IMR-90 (cell line): ENCODE measurements at regions not wholly inside any gene's neighbourhood (a gene's known extent, or its start where the extent isn't known, plus 50 kb on each side); places are given as distances from the start of the nearest gene placed in this dataset.

Source experiments
- ATAC-seq: fragments of 200-7000 bp; cut with Tn5 transposase; 2 replicates; pipeline ENCODE4 v1.9.1; 2020; ENCODE audit warnings: low read depth, mild to moderate bottlenecking, moderate library complexity
- BruUV-seq: library from RNA; stranded (reverse); fragments of 400-500 nt; replicated peaks from 2 replicates; lab custom pipeline; 2021; lab: Mats Ljungman, UMichigan
- CTCF ChIA-PET: fragments of 300-600 bp; formaldehyde crosslinking; extraction: SDS; loops from one replicate; lab custom pipeline; 2021; ENCODE audit warnings: antibody characterized with exemption; lab: Yijun Ruan, JAX
- POLR2A ChIA-PET: fragments of 300-600 bp; sonication (Branson Sonifier 250); formaldehyde crosslinking; loops from one replicate; lab custom pipeline; 2022; ENCODE audit warnings: antibody characterized with exemption; ENCODE audit not compliant: unreplicated experiment; lab: Charles Lee
- DNase-seq: peaks from one replicate; pipeline ENCODE4 v3.0.0; 2013
- H2AFZ ChIP-seq: replicated peaks from 2 replicates; pipeline ENCODE3; 2013; ENCODE audit warnings: low read length, mild to moderate bottlenecking; ENCODE audit not compliant: poor library complexity
- H2AK5ac ChIP-seq: 2 replicates; pipeline ENCODE4 v1.6.1; 2013; ENCODE audit warnings: low read depth, low read length, inconsistent platforms
- H2AK9ac ChIP-seq: replicated peaks from 2 replicates; pipeline ENCODE3; 2013; ENCODE audit warnings: mild to moderate bottlenecking, low read depth, low read length, moderate library complexity; ENCODE audit not compliant: poor library complexity
- H2BK120ac ChIP-seq: 2 replicates; pipeline ENCODE4 v1.6.1; 2013; ENCODE audit warnings: low read depth, low read length, inconsistent platforms
- H2BK15ac ChIP-seq: 3 replicates; pipeline ENCODE4 v1.6.1; 2013; ENCODE audit warnings: low read depth, low read length, inconsistent platforms
- H2BK20ac ChIP-seq: 2 replicates; pipeline ENCODE4 v1.6.1; 2013; ENCODE audit warnings: low read depth, mild to moderate bottlenecking, inconsistent platforms, low read length, moderate library complexity
- H2BK5ac ChIP-seq: 2 replicates; pipeline ENCODE4 v1.6.1; 2013; ENCODE audit warnings: mild to moderate bottlenecking, low read depth, low read length, inconsistent platforms; ENCODE audit not compliant: poor library complexity, severe bottlenecking
- H3K14ac ChIP-seq: replicated peaks from 2 replicates; pipeline ENCODE4 v1.6.1; 2013; ENCODE audit warnings: low read depth, low read length, inconsistent platforms
- H3K18ac ChIP-seq: 2 replicates; pipeline ENCODE4 v1.6.1; 2013; ENCODE audit warnings: low read depth, low read length, control low read depth
- H3K23ac ChIP-seq: 2 replicates; pipeline ENCODE4 v1.6.1; 2013; ENCODE audit warnings: low read depth, low read length, inconsistent platforms
- H3K27ac ChIP-seq: 2 replicates; pipeline ENCODE4 v1.5.1; 2013; ENCODE audit warnings: mild to moderate bottlenecking, control low read depth, low read length; ENCODE audit not compliant: insufficient read depth
- H3K27me3 ChIP-seq: 2 replicates; pipeline ENCODE4 v1.6.1; 2013; ENCODE audit warnings: low read length; ENCODE audit not compliant: control insufficient read depth, insufficient read depth
- H3K36me3 ChIP-seq: 2 replicates; pipeline ENCODE4 v1.6.1; 2013; ENCODE audit warnings: low read length, mixed read lengths; ENCODE audit not compliant: control insufficient read depth, insufficient read depth
- H3K4ac ChIP-seq: 2 replicates; pipeline ENCODE4 v1.6.1; 2013; ENCODE audit warnings: low read depth, low read length, inconsistent platforms
- H3K4me1 ChIP-seq: 2 replicates; pipeline ENCODE4 v1.6.1; 2013; ENCODE audit warnings: low read length, mixed read lengths; ENCODE audit not compliant: control insufficient read depth, insufficient read depth
- H3K4me2 ChIP-seq: 2 replicates; pipeline ENCODE4 v1.6.1; 2013; ENCODE audit warnings: low read depth, mild to moderate bottlenecking, control low read depth, low read length, moderate library complexity
- H3K4me3 ChIP-seq: 2 replicates; pipeline ENCODE4 v1.5.1; 2013; ENCODE audit warnings: low read depth, mild to moderate bottlenecking, control low read depth, low read length, moderate library complexity; ENCODE audit not compliant: insufficient read depth
- H3K56ac ChIP-seq: 2 replicates; pipeline ENCODE4 v1.6.1; 2013; ENCODE audit warnings: low read length, inconsistent platforms; ENCODE audit not compliant: insufficient read depth; ENCODE audit errors: extremely low read depth
- H3K79me1 ChIP-seq, 2 experiments: 2 replicates each; pipeline ENCODE4 v1.6.1; 2013; ENCODE audit warnings: low read length in 2 of 2, inconsistent platforms in 1 of 2, low read depth in 1 of 2
- H3K9ac ChIP-seq: 2 replicates; pipeline ENCODE4 v1.6.1; 2013; ENCODE audit warnings: low read depth, low read length, control low read depth
- H3K9me1 ChIP-seq: 2 replicates; pipeline ENCODE4 v1.6.1; 2013; ENCODE audit warnings: low read length, inconsistent platforms; ENCODE audit not compliant: insufficient read depth
- H3K9me3 ChIP-seq: 2 replicates; pipeline ENCODE4 v1.6.1; 2013; ENCODE audit warnings: low read length; ENCODE audit not compliant: control insufficient read depth, insufficient read depth
- H4K20me1 ChIP-seq: 2 replicates; pipeline ENCODE4 v1.6.1; 2013; ENCODE audit warnings: low read length, inconsistent platforms; ENCODE audit not compliant: insufficient read depth
- H4K5ac ChIP-seq: 2 replicates; pipeline ENCODE4 v1.6.1; 2013; ENCODE audit warnings: mild to moderate bottlenecking, low read depth, low read length, control low read depth
- H4K8ac ChIP-seq, 2 experiments: 2 replicates each; pipeline ENCODE4 v1.6.1; 2013; ENCODE audit warnings: low read depth in 2 of 2, low read length in 2 of 2, control low read depth in 1 of 2, inconsistent platforms in 1 of 2
- H4K91ac ChIP-seq: 2 replicates; pipeline ENCODE4 v1.6.1; 2013; ENCODE audit warnings: low read depth, low read length, inconsistent platforms; ENCODE audit not compliant: insufficient read depth
- BHLHE40 ChIP-seq: fragments of 150-350 bp; IDR thresholded peaks from 2 replicates; pipeline ENCODE4 v1.6.1; 2016; ENCODE audit warnings: mild to moderate bottlenecking, low read depth, low read length
- CEBPB ChIP-seq: IDR thresholded peaks from 2 replicates; pipeline ENCODE4 v1.6.1; 2012; ENCODE audit warnings: low read depth, low read length, improper control_type of control experiment
- CHD1 ChIP-seq: IDR thresholded peaks from 2 replicates; pipeline ENCODE4 v1.6.1; 2012; ENCODE audit warnings: low read depth, low read length, improper control_type of control experiment
- CTCF ChIP-seq: conservative IDR thresholded peaks from 2 replicates; pipeline ENCODE4 v1.5.1; 2012; ENCODE audit warnings: mild to moderate bottlenecking, low read depth, low read length, improper control_type of control experiment
- ELK1 ChIP-seq: fragments of 150-350 bp; IDR thresholded peaks from 2 replicates; pipeline ENCODE4 v1.6.1; 2016; ENCODE audit warnings: low read depth, mild to moderate bottlenecking, low read length, moderate library complexity, borderline replicate concordance
- FOS ChIP-seq: fragments of 150-350 bp; IDR thresholded peaks from 2 replicates; pipeline ENCODE4 v1.6.1; 2016; ENCODE audit warnings: low read depth, low read length
- MAFK ChIP-seq: IDR thresholded peaks from 2 replicates; pipeline ENCODE4 v1.6.1; 2012; ENCODE audit warnings: low read depth, low read length, improper control_type of control experiment
- MAZ ChIP-seq: IDR thresholded peaks from 2 replicates; pipeline ENCODE4 v1.6.1; 2012; ENCODE audit warnings: low read depth, mild to moderate bottlenecking, low read length, improper control_type of control experiment, moderate library complexity, borderline replicate concordance
- MXI1 ChIP-seq: IDR thresholded peaks from 2 replicates; pipeline ENCODE4 v1.6.1; 2012; ENCODE audit warnings: low read depth, mild to moderate bottlenecking, low read length, moderate library complexity, borderline replicate concordance
- NFE2L2 ChIP-seq: fragments of 150-350 bp; IDR thresholded peaks from 2 replicates; pipeline ENCODE4 v1.6.1; 2016; ENCODE audit warnings: low read depth, mild to moderate bottlenecking, low read length
- POLR2A ChIP-seq: IDR thresholded peaks from 2 replicates; pipeline ENCODE4 v1.6.1; 2012; ENCODE audit warnings: mild to moderate bottlenecking, low read depth, low read length
- RAD21 ChIP-seq: IDR thresholded peaks from 2 replicates; pipeline ENCODE4 v1.6.1; 2012; ENCODE audit warnings: low read length, improper control_type of control experiment
- RCOR1 ChIP-seq: IDR thresholded peaks from 2 replicates; pipeline ENCODE4 v1.6.1; 2012; ENCODE audit warnings: mild to moderate bottlenecking, low read length, improper control_type of control experiment; ENCODE audit not compliant: insufficient replicate concordance
- RFX5 ChIP-seq: IDR thresholded peaks from 2 replicates; pipeline ENCODE4 v1.8.0; 2012; ENCODE audit warnings: low read depth, mild to moderate bottlenecking, low read length, moderate library complexity
- SMC3 ChIP-seq: fragments of 150-350 bp; IDR thresholded peaks from 2 replicates; pipeline ENCODE4 v1.6.1; 2016; ENCODE audit warnings: low read depth, mild to moderate bottlenecking, antibody characterized with exemption, low read length, moderate library complexity
- USF2 ChIP-seq: fragments of 150-350 bp; IDR thresholded peaks from 2 replicates; pipeline ENCODE4 v1.6.1; 2017; ENCODE audit warnings: mild to moderate bottlenecking, antibody characterized with exemption, low read length, low read depth
- dilution Hi-C: fragments of 300-500 bp; cut with HindIII; formaldehyde crosslinking; loops from one replicate; pipeline ENCODE4 v1.14.3; 2018; ENCODE audit warnings: low sequenced_read_pairs; ENCODE audit not compliant: unreplicated experiment
- in situ Hi-C: fragments of 300-500 bp; cut with MboI; formaldehyde crosslinking; loops from 3 replicates; pipeline ENCODE4 v1.14.3; 2019; ENCODE audit warnings: low sequenced_read_pairs, inconsistent platforms, mixed read lengths
- intact Hi-C: fragments of 100-400 bp; cut with micrococcal nuclease; formaldehyde crosslinking; loops from 2 replicates; pipeline ENCODE4 v1.10.0; 2022

- Histone ChIP-seq H3K18ac (no peak overlapping the region), H2BK120ac (no peak overlapping the region), H4K20me1 (no peaks in the 10 kb centered on the region), H2AK5ac (no peak overlapping the region), H3K4me3 (no peak overlapping the region), H3K27me3 (no peaks in the 10 kb centered on the region), H3K79me1 (no peaks in the 10 kb centered on the region), H4K91ac (no peak overlapping the region), H3K9ac (no peak overlapping the region), H3K9me1 (no peaks in the 10 kb centered on the region), H3K36me3 (no peaks in the 10 kb centered on the region), H3K4me1 (no peaks in the 10 kb centered on the region), H4K8ac (no peak overlapping the region), H3K4ac (no peak overlapping the region), H2BK20ac (no peak overlapping the region), H3K56ac (no peak overlapping the region), H3K23ac (no peak overlapping the region), H2AK9ac (no peak overlapping the region), H3K14ac (no peak overlapping the region), H3K4me2 (no peak overlapping the region), H2BK5ac (no peak overlapping the region), H2AFZ (no peak overlapping the region), H3K9me3 (no peaks in the 10 kb centered on the region), H2BK15ac (no peak overlapping the region), H4K5ac (no peak overlapping the region), H3K27ac (no peak overlapping the region)
- CTCF ChIA-PET: no interaction called here
- BruUV-seq: no TSS peak
- DNase-seq: no peak
- TF ChIP-seq NFE2L2 (no peak), RCOR1 (no peak), ELK1 (no peak), MXI1 (no peak), CEBPB (no peak), RAD21 (no peak), RFX5 (no peak), CHD1 (no peak), MAZ (no peak), BHLHE40 (no peak), POLR2A (no peak), SMC3 (no peak), FOS (no peak), CTCF (no peak), USF2 (no peak), MAFK (no peak)
- intact Hi-C loops: no loop called here
- POLR2A ChIA-PET: no interaction called here
- no peak for ATAC-seq
- in situ Hi-C loops: no loop called here
- dilution Hi-C loops: no loop called here
These were observed 208.4 kb upstream of the PCDH7 start for GRCh38 chr4:30511751-30512150.
